ENCODE measurements at regions not wholly inside any gene's neighbourhood (a gene's known extent, or its start where the extent isn't known, plus 50 kb on each side); places are given as distances from the start of the nearest gene placed in this dataset.

DNA sequence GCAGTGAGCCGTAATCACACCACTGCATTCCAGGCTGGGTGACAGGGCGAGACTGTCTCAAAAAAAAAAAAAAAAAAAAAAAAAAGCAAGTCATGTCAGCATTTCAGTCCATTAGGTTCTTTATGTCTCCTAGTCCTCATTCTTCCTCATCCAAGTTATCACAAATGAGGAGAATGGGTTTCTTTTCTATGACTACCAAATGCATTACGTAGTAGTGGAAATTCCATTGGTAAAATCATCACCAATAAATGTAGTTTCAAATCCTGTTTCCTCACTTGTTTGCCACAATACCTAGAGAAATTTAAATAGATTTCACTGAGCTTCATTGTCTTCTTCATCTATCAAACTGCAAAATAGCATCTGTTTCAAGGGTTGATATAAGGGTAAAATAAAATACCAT is 317.6 kb upstream of the MME start:
- no peak for DNase-seq (ENCODE audit: low read depth)

DNA sequence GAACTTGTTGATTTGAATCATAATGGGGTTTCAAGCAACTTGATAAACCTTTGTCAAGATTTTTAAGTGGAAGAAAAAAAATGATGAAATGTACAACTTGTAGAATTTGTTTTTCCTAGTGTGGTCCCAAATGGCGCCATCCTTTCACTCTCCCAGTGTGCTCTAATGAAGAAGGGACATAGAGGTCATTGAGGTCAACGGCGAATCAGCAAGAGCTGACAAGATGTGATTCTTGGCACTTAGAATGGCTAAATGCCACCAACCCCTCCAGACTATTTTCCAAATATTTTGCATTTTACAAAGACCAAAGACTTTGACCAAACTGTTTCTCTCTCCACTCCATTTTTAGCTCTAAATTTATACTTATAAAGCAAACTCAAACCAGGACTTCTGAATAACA is 320.2 kb upstream of the MME start:
- DNase-seq (ENCODE audit: low read depth) = no peak

DNA sequence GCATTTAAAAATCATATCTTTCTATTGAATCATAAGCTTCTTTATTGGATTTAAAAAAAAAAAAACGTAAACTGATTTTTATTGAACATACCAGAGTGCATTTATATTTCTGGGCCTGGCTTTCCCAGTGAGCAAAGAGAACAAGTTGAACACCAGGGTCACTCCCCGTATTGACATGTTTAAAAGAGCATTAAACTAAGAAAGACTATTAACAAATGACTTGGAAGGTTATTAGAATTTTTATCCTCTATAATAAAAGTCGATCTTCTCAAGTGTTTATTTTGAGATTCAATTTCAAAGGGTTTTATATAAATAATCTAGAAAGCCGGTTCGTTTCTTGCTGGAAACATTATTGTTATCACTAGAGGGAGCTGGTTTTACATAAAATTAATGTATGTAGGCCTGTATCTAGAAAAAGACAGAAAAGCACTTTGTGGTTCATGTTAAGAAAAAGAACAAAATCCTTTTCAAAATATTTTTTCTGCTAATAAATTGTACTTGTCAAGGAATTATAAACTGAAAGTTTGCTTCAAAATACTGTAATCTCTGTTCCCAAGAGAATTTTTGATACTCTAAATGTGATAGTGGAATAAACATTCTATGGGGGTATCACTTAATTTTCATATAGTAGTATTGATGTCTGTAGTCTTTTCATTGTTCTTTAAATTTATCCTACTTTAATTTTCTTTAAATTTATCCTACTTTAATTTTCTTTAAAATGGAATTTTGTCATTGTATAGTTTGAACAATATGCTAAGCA is 321.8 kb upstream of the MME start:
- DNase-seq (ENCODE audit: low read depth) = peak; percentile 45

DNA sequence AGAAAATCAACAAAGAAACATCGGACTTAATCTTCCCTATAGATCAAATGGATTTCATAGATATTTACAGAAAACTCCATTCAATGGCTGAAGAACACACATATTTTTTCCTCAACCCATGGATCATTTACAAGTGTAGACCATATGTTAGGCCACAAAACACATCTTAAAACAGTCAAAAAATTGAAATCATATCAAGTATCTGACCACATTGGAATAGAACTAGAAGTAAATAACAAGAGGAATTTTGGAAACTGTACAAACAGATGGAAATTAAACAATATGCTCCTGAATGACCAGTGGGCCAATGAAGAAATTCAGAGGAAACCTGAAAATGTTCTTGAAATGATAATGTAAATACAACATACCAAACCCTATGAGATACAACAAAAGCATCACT is 323.1 kb upstream of the GPR149 start:
- no peak for DNase-seq (ENCODE audit: low read depth)

DNA sequence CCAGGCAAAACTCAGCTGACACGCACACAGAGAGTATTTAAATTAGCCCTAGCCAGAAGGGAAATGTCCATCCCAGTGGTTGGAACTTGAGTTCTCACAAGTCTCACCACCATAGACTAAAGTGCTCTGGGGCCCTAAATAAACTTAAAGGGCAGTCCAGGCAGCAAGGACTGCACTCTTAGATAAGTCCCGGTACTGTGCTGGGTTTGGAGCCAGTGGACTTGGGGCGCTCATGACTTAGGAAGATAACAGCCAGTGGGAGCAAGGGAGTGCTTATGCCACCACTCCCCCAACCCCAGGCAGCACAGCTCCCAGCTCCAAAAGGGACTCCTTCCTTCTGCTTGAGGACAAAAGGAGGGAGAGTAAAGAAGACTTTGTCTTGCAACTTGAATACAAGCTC is 319.5 kb upstream of the GPR149 start:
- DNase-seq (ENCODE audit: low read depth) = no peak

DNA sequence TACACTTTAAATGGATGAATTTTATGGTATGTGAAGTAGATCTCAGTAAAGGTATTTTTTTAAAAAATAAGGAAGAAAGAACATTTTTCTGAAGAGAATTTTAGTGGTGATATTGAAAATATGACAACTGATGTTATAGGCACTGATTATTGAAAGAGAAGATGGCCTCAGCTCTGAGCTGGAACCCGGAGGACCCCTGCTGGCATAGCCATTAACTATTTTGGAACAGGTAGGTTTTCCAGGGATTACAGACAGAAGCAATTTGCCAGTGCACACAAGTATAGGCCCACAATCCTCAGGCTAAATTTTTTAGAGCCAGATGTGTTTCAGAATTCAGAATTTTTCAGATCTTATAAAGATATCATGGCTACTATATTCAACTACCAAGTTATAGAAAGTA is 315.9 kb upstream of the GPR149 start:
- no peak for DNase-seq (ENCODE audit: low read depth)

GRCh38 chr3:154745122-154745521 is 315.1 kb upstream of the GPR149 start:
- DNase-seq (ENCODE audit: low read depth) = no peak

- no peak for DNase-seq (ENCODE audit: low read depth)
Measured at GRCh38 chr3:154743418-154743817, 313.4 kb upstream of the GPR149 start.

- no peak for DNase-seq (ENCODE audit: low read depth)
Measured at GRCh38 chr3:154734468-154734867, 304.5 kb upstream of the GPR149 start.

DNA sequence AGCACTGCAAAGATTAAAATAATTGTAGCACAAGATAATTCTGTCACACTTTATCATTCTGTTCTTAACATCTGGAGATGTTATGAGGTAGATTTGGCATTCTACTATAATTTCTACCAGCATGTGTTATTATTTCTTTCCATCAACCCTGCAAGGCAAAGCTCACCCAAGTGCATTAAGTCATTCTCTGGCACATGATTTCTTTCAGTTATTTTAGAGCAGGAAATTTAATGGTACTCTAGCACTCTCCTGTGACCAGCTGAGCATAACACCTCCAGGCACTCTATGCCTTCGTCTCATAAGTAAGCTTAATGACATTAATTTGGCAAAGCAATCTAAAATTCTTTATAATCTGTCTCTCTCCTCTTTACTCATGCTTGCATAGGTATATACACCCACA is 300.2 kb upstream of the GPR149 start:
- no peak for DNase-seq (ENCODE audit: low read depth)

DNA sequence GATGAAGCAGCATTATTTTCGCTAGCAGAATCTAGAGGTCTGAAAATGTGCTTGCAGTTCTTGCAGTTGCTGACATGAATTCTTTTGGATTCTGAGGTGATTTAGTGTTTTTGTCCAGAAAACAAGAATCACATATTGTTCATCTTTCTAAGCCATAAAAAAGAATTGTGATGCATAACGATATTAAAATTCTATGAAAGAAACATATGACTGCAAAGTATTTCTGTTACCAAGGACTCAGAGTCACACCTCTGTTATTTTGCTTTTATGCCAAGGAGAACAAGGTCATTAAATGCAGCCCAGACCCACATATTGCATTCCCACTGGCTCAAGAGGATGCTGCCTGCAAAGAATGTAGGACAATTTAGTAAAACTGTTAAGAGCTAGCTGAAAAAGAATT is 299.8 kb upstream of the GPR149 start:
- DNase-seq (ENCODE audit: low read depth) = no peak

- DNase-seq (ENCODE audit: low read depth) = no peak
Measured at GRCh38 chr3:154728285-154728684, 298.3 kb upstream of the GPR149 start.

DNA sequence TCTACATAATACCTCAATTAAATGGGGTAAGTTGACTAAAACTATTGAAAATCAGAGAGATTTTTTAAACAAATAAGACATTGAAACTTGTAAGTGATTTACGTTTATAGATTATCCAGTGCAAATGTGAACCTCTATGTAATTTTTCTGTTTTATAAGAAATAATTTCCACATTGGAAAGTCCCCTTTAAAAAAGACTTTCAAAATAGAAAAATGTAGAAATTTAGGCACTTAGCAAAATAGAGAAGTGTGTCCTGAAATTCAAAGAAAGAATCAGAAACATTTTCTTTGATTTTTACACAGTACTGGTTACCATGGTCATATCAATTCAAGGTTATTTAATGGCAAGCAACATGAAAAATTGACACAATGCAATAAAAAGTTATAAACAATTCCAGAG is 290.9 kb upstream of the GPR149 start:
- DNase-seq (ENCODE audit: low read depth) = no peak

- no peak for DNase-seq (ENCODE audit: low read depth)
Measured at GRCh38 chr3:154718053-154718452, 288.1 kb upstream of the GPR149 start.

DNA sequence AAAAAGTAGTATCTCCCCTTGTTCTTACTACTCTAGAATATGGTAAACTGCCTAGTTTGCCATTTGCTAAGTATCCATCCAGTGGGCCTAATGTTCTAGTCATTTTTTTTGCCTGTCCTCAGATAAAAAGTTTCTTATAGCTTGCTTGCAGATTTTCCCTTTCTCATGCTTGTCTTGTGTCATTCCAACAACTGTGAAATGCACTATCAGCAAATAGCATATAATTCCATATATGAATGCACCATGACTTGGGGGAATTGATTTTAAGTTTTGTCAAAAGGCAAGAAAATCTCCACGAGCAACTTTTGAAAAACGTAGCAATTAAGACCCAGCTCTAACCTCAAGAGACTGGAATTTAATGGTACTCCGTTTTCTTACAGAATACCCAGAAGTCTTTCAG is 286.2 kb upstream of the GPR149 start:
- no peak for DNase-seq (ENCODE audit: low read depth)

DNA sequence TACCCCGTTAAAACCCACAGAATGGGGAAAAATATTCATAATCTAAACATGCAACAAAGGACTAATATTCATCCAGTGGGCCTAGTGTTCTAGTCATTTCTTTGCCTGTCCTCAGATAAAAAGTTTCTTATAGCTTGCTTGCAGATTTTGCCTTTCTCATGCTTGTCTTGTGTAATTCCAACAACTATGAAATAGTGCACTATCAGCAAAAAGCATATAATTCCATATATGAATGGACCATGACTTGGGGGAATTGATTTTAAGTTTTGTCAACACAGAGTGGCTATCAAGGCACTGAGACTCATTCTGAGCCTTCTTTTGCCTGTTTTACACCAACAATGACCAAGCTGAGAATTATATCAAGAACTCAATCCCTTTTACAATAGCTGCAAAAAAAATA is 278.6 kb upstream of the GPR149 start:
- DNase-seq (ENCODE audit: low read depth) = no peak

- no peak for DNase-seq (ENCODE audit: low read depth)
Measured at GRCh38 chr3:154701055-154701454, 271.1 kb upstream of the GPR149 start.

GRCh38 chr3:154690413-154690812 is 260.4 kb upstream of the GPR149 start:
- DNase-seq (ENCODE audit: low read depth) = no peak

- DNase-seq (ENCODE audit: low read depth) = no peak
Measured at GRCh38 chr3:154684440-154684839, 254.4 kb upstream of the GPR149 start.

- DNase-seq (ENCODE audit: low read depth) = no peak
Measured at GRCh38 chr3:154684021-154684420, 254.0 kb upstream of the GPR149 start.

- no peak for DNase-seq (ENCODE audit: low read depth)
Measured at GRCh38 chr3:154678041-154678654, 248.2 kb upstream of the GPR149 start.

GRCh38 chr3:154668835-154669234 is 238.8 kb upstream of the GPR149 start:
- no peak for DNase-seq (ENCODE audit: low read depth)

DNA sequence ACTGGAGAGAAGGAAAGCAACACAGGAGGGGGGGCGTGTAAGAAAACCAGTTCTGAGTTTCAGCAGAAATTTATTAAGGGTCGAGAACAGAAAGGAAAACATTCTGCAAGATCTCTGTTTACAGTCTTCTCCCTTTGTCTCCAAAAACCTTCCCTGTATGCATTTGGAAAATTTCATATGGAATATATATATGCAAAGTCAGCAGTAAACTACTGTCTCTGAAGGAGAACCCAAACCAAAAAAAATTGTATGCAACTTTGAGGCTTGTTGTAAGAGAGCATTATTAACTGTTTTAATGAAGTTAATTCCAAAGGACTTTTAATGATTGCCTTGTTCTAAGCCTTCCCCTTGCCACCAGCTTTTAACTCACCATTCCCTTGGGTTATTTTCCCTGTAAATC is 238.2 kb upstream of the GPR149 start:
- no peak for DNase-seq (ENCODE audit: low read depth)

DNA sequence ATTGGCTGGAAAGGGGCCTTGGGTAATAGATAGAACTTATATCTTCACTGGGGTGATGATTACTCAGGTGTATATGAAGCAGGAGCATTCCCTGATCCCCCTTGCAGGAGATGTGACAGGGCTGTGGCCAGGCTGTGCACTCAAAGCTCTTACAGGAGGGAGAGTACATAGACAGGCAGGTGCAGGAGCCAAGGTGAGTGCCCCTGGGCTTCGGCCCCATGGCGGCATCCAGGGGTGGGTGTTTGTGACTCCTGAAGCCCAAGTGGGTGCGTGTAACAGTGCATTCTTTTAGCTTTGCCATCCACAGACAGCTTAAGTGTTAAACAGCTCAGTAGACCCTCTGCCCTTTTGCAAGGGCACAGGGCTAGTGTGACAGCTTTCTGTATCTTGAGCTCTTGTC is 236.6 kb upstream of the GPR149 start:
- DNase-seq (ENCODE audit: low read depth) = no peak

Data from HS-5 (cell line).